K562 (cell line): ENCODE measurements at regions not wholly inside any gene's neighbourhood (a gene's known extent, or its start where the extent isn't known, plus 50 kb on each side); places are given as distances from the start of the nearest gene placed in this dataset.

ENCODE experiments used
- BRCA1 ChIP-seq, 2 experiments: fragments of 450-650 bp in 1 of 2; sonication (generic) in 1 of 2; formaldehyde crosslinking in 1 of 2; IDR thresholded peaks; 2 replicates each; pipeline versions ENCODE4 v1.5.0 to v1.6.1; 2017 to 2020; ENCODE audit warnings: mild to moderate bottlenecking in 1 of 2, missing genetic modification reagents in 1 of 2
- EZH2 ChIP-seq: IDR thresholded peaks from 2 replicates; pipeline ENCODE4 v1.6.1; 2012; ENCODE audit warnings: low read depth, mild to moderate bottlenecking, inconsistent platforms, low read length, borderline replicate concordance
- KDM1A ChIP-seq, 2 experiments: fragments of 450-650 bp; IDR thresholded peaks; 2 replicates each; pipeline ENCODE4 v1.6.1; 2016; ENCODE audit warnings: mild to moderate bottlenecking in 2 of 2
- REST ChIP-seq, 2 experiments: fragments of 450-650 bp; formaldehyde crosslinking in 1 of 2; IDR thresholded peaks; 2 replicates each; pipeline versions ENCODE4 v1.4.0 to v1.6.1; 2014 to 2020; ENCODE audit warnings: mild to moderate bottlenecking in 2 of 2, borderline replicate concordance in 1 of 2, low read depth in 1 of 2
- SNRNP70 ChIP-seq: fragments of 200-400 bp; formaldehyde crosslinking; optimal IDR thresholded peaks from 2 replicates; pipeline ENCODE3; 2017; ENCODE audit warnings: low read depth, low read length
- ZFP91 ChIP-seq: sonication (generic); formaldehyde crosslinking; IDR thresholded peaks from 2 replicates; pipeline ENCODE4 v1.8.0; 2022; ENCODE audit warnings: mild to moderate bottlenecking, missing genetic modification reagents
- ZNF232 ChIP-seq: sonication (generic); formaldehyde crosslinking; IDR thresholded peaks from 2 replicates; pipeline ENCODE4 v1.8.0; 2022; ENCODE audit warnings: mild to moderate bottlenecking, missing genetic modification reagents
- ZNF431 ChIP-seq: sonication (generic); formaldehyde crosslinking; IDR thresholded peaks from 2 replicates; pipeline ENCODE4 v1.8.0; 2022; ENCODE audit warnings: mild to moderate bottlenecking, missing genetic modification reagents
- TF ChIP-seq, protein P1 (sequence below), 2 experiments: fragments of 450-650 bp in 1 of 2; sonication (generic) in 1 of 2; formaldehyde crosslinking in 1 of 2; IDR thresholded peaks in 1 of 2; conservative IDR thresholded peaks in 1 of 2; 2 replicates each; pipeline versions ENCODE4 v1.6.1 to v1.8.1; 2016 to 2023; ENCODE audit warnings: mild to moderate bottlenecking in 2 of 2, moderate library complexity in 2 of 2, inconsistent platforms in 1 of 2, missing genetic modification reagents in 1 of 2
- TF ChIP-seq, protein P2 (sequence below), 3 experiments: IDR thresholded peaks in 2 of 3; conservative IDR thresholded peaks in 1 of 3; 2 replicates each; pipeline ENCODE4 v1.5.1; 2011 to 2012; ENCODE audit warnings: low read length in 3 of 3, mild to moderate bottlenecking in 3 of 3, control low read depth in 2 of 3, improper control_type of control experiment in 1 of 3, inconsistent platforms in 1 of 3, low read depth in 1 of 3, mixed read lengths in 1 of 3, moderate library complexity in 1 of 3; ENCODE audit not compliant: insufficient read depth in 2 of 3

GRCh38 chr9:90998573-90998972 lies 197.0 kb downstream of the SYK start:
- TF ChIP-seq ZFP91 (CRISPR knock-in tag) (no peak), SNRNP70 (no peak), KDM1A (IDR thresholded peaks at IDR 0.05) (no peak), ZNF431 (CRISPR knock-in tag) (no peak), ZNF232 (CRISPR knock-in tag) (no peak), BRCA1 (IDR thresholded peaks at IDR 0.05) (no peak), BRCA1 (CRISPR knock-in tag; IDR thresholded peaks at IDR 0.05) (no peak), REST (IDR thresholded peaks at IDR 0.05; ENCODE audit: borderline replicate concordance) (no peak), REST (CRISPR knock-in tag; IDR thresholded peaks at IDR 0.05; ENCODE audit: low read depth) (no peak), EZH2 (no peak)
- TF ChIP-seq, protein P1, sequence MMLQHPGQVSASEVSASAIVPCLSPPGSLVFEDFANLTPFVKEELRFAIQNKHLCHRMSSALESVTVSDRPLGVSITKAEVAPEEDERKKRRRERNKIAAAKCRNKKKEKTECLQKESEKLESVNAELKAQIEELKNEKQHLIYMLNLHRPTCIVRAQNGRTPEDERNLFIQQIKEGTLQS (IDR thresholded peaks at IDR 0.05): no peak
- TF ChIP-seq, protein P1 (CRISPR knock-in tag; conservative IDR thresholded peaks at IDR 0.05): no peak
- TF ChIP-seq, protein P2, sequence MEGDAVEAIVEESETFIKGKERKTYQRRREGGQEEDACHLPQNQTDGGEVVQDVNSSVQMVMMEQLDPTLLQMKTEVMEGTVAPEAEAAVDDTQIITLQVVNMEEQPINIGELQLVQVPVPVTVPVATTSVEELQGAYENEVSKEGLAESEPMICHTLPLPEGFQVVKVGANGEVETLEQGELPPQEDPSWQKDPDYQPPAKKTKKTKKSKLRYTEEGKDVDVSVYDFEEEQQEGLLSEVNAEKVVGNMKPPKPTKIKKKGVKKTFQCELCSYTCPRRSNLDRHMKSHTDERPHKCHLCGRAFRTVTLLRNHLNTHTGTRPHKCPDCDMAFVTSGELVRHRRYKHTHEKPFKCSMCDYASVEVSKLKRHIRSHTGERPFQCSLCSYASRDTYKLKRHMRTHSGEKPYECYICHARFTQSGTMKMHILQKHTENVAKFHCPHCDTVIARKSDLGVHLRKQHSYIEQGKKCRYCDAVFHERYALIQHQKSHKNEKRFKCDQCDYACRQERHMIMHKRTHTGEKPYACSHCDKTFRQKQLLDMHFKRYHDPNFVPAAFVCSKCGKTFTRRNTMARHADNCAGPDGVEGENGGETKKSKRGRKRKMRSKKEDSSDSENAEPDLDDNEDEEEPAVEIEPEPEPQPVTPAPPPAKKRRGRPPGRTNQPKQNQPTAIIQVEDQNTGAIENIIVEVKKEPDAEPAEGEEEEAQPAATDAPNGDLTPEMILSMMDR (IDR thresholded peaks at IDR 0.05 in 2 of 3, conservative IDR thresholded peaks at IDR 0.05 in 1 of 3; ENCODE audit: insufficient read depth in 2 of 3, low read depth in 1 of 3, low read length in 3 of 3): peak in 1 of 3 experiments; percentile 11; a peak in 1 of 6 replicates
